Kidney (tissue), 13 donors: ENCODE measurements at regions not wholly inside any gene's neighbourhood (a gene's known extent, or its start where the extent isn't known, plus 50 kb on each side); places are given as distances from the start of the nearest gene placed in this dataset.

Source experiments
- DNase-seq, 5 donors: peaks; one replicate each; pipeline ENCODE4 v3.0.0-alpha.2; 2013 to 2020
- FAIRE-seq: peaks from 2 replicates; lab custom pipeline; 2012; peaks lifted over from hg19 to GRCh38; lab: Jason Lieb, UNC
- H3K27ac ChIP-seq, 2 donors: one replicate each; pipeline ENCODE4 v1.7.0; 2013; ENCODE audit warnings: low read depth in 2 of 2, low read length in 2 of 2, inconsistent platforms in 1 of 2
- H3K27me3 ChIP-seq: one replicate; pipeline ENCODE4 v1.7.1; 2013; ENCODE audit warnings: low read length, inconsistent platforms; ENCODE audit not compliant: control insufficient read depth, insufficient read depth
- H3K36me3 ChIP-seq, 3 donors: one replicate each; pipeline versions ENCODE4 v1.7.0 to v1.7.1; 2013; ENCODE audit warnings: low read length in 3 of 3, control low read depth in 1 of 3, inconsistent platforms in 1 of 3; ENCODE audit not compliant: insufficient read depth in 3 of 3, control insufficient read depth in 2 of 3
- H3K4me1 ChIP-seq, 3 donors: one replicate each; pipeline versions ENCODE4 v1.7.0 to v1.7.1; 2013; ENCODE audit warnings: low read length in 3 of 3, inconsistent platforms in 1 of 3, low read depth in 1 of 3; ENCODE audit not compliant: control insufficient read depth in 2 of 3, insufficient read depth in 2 of 3
- H3K4me3 ChIP-seq, 3 donors: one replicate each; pipeline versions ENCODE4 v1.7.0 to v1.8.1; 2013; ENCODE audit warnings: low read length in 3 of 3, control low read depth in 1 of 3, inconsistent platforms in 1 of 3
- H3K9ac ChIP-seq, 3 donors: one replicate each; pipeline versions ENCODE4 v1.7.0 to v1.7.1; 2013; ENCODE audit warnings: low read length in 3 of 3, control low read depth in 1 of 3, inconsistent platforms in 1 of 3
- H3K9me3 ChIP-seq, 3 donors: one replicate each; pipeline versions ENCODE4 v1.7.0 to v1.7.1; 2013; ENCODE audit warnings: low read length in 3 of 3, control low read depth in 1 of 3, inconsistent platforms in 1 of 3; ENCODE audit not compliant: control insufficient read depth in 2 of 3, insufficient read depth in 1 of 3
- CTCF ChIP-seq: IDR thresholded peaks from 3 replicates; pipeline ENCODE4 v1.5.1; 2012; ENCODE audit warnings: mild to moderate bottlenecking, moderate library complexity, borderline replicate concordance; ENCODE audit not compliant: insufficient read depth; ENCODE audit errors: extremely low read depth
- intact Hi-C: fragments of 100-400 bp; cut with DNase I; formaldehyde crosslinking; loops from one replicate; pipeline ENCODE4 v1.11.1; 2022
- donor health status: control.
- donor health status: control.
- donor health status: control.
- donor health status: control.
- donor health status: control.
- donor health status: DM: yes; HTN: yes; CAD: no.
- donor health status: Normal renal cell carcinoma (clear cell type).

- intact Hi-C loops = no loop called here
- Histone ChIP-seq H3K9me3 (peaks cover 0 to 3% (median 0%) of the 10 kb centered on the region in 3 donors), H3K27ac (no peak overlapping the region), H3K4me3 (no peak overlapping the region), H3K4me1 (peaks cover 0 to 6% (median 2%) of the 10 kb centered on the region in 3 donors), H3K9ac (no peak overlapping the region), H3K36me3 (no peaks in the 10 kb centered on the region), H3K27me3 (no peaks in the 10 kb centered on the region)
- TF ChIP-seq CTCF = no peak
- DNase-seq = no peak
- FAIRE-seq = no peak
Measured at GRCh38 chr2:16115291-16115690, 174.9 kb downstream of the MYCN start.

GRCh38 chr2:16114836-16115235 lies 174.5 kb downstream of the MYCN start:
- Histone ChIP-seq H3K27ac (no peak overlapping the region), H3K36me3 (no peaks in the 10 kb centered on the region), H3K27me3 (no peaks in the 10 kb centered on the region), H3K4me3 (no peak overlapping the region), H3K4me1 (peaks cover 0 to 6% (median 2%) of the 10 kb centered on the region in 3 donors), H3K9ac (no peak overlapping the region), H3K9me3 (peaks cover 0 to 3% (median 0%) of the 10 kb centered on the region in 3 donors)
- FAIRE-seq = no peak
- DNase-seq = peak in 4 of 5 donors; percentile 61 to 82 (median 64)
- TF ChIP-seq CTCF = no peak
- intact Hi-C loops = no loop called here

GRCh38 chr2:16114070-16114469 lies 173.7 kb downstream of the MYCN start:
- Histone ChIP-seq H3K4me3 (no peak overlapping the region), H3K27me3 (no peaks in the 10 kb centered on the region), H3K36me3 (no peaks in the 10 kb centered on the region), H3K9me3 (peaks cover 0 to 3% (median 0%) of the 10 kb centered on the region in 3 donors), H3K4me1 (peaks cover 0 to 6% (median 2%) of the 10 kb centered on the region in 3 donors), H3K9ac (no peak overlapping the region), H3K27ac (no peak overlapping the region)
- intact Hi-C loops = no loop called here
- no peak for DNase-seq
- FAIRE-seq = no peak
- TF ChIP-seq CTCF = no peak

GRCh38 chr2:16113568-16113967 lies 173.2 kb downstream of the MYCN start:
- intact Hi-C loops = no loop called here
- Histone ChIP-seq H3K9me3 (peaks cover 0 to 3% (median 0%) of the 10 kb centered on the region in 3 donors), H3K4me1 (peaks cover 0 to 6% (median 2%) of the 10 kb centered on the region in 3 donors), H3K4me3 (no peak overlapping the region), H3K36me3 (no peaks in the 10 kb centered on the region), H3K9ac (no peak overlapping the region), H3K27me3 (no peaks in the 10 kb centered on the region), H3K27ac (no peak overlapping the region)
- no peak for TF ChIP-seq CTCF
- DNase-seq (no peak), FAIRE-seq (no peak)
